HL-60 (cell line): ENCODE measurements at regions not wholly inside any gene's neighbourhood (a gene's known extent, or its start where the extent isn't known, plus 50 kb on each side); places are given as distances from the start of the nearest gene placed in this dataset.

Experiments
- DNase-seq, 2 experiments: peaks; one replicate each; pipeline ENCODE4 v3.0.0-alpha.2; 2010 to 2020; ENCODE audit warnings: low read depth in 1 of 2, low spot score in 1 of 2
- H3K27ac ChIP-seq: fragments of 250-450 bp; sonication (Bioruptor Pico); replicated peaks from 2 replicates; pipeline ENCODE4 v1.5.1; 2020; ENCODE audit warnings: mild to moderate bottlenecking, moderate library complexity
- H3K27me3 ChIP-seq: fragments of 250-450 bp; sonication (Bioruptor Pico); 2 replicates; pipeline ENCODE4 v1.5.1; 2021; ENCODE audit warnings: mild to moderate bottlenecking, moderate library complexity; ENCODE audit not compliant: insufficient read depth, poor library complexity, severe bottlenecking
- H3K4me3 ChIP-seq: replicated peaks from 2 replicates; pipeline ENCODE4 v1.5.1; 2011; ENCODE audit warnings: mild to moderate bottlenecking, control low read depth, low read length; ENCODE audit not compliant: insufficient read depth
- GABPA ChIP-seq: IDR thresholded peaks from 2 replicates; pipeline ENCODE4 v1.6.1; 2012; ENCODE audit warnings: low read depth
- POLR2AphosphoS5 ChIP-seq: IDR thresholded peaks from 2 replicates; pipeline ENCODE4 v1.6.1; 2012; ENCODE audit warnings: low read depth
- SPI1 ChIP-seq: IDR thresholded peaks from 2 replicates; pipeline ENCODE4 v1.6.1; 2012; ENCODE audit warnings: low read depth, mild to moderate bottlenecking, borderline replicate concordance
- TF ChIP-seq, protein P1 (sequence below): IDR thresholded peaks from one replicate; pipeline ENCODE4 v1.5.1; 2011; ENCODE audit warnings: low read length, control low read depth, inconsistent platforms; ENCODE audit not compliant: insufficient read depth
- TF ChIP-seq, protein P2 (sequence below): IDR thresholded peaks from 2 replicates; pipeline ENCODE4 v1.6.1; 2012; ENCODE audit warnings: low read depth; ENCODE audit not compliant: insufficient replicate concordance

- H3K27ac ChIP-seq = no peak overlapping the region
- TF ChIP-seq, protein P1, sequence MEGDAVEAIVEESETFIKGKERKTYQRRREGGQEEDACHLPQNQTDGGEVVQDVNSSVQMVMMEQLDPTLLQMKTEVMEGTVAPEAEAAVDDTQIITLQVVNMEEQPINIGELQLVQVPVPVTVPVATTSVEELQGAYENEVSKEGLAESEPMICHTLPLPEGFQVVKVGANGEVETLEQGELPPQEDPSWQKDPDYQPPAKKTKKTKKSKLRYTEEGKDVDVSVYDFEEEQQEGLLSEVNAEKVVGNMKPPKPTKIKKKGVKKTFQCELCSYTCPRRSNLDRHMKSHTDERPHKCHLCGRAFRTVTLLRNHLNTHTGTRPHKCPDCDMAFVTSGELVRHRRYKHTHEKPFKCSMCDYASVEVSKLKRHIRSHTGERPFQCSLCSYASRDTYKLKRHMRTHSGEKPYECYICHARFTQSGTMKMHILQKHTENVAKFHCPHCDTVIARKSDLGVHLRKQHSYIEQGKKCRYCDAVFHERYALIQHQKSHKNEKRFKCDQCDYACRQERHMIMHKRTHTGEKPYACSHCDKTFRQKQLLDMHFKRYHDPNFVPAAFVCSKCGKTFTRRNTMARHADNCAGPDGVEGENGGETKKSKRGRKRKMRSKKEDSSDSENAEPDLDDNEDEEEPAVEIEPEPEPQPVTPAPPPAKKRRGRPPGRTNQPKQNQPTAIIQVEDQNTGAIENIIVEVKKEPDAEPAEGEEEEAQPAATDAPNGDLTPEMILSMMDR = no peak
- TF ChIP-seq, protein P2, sequence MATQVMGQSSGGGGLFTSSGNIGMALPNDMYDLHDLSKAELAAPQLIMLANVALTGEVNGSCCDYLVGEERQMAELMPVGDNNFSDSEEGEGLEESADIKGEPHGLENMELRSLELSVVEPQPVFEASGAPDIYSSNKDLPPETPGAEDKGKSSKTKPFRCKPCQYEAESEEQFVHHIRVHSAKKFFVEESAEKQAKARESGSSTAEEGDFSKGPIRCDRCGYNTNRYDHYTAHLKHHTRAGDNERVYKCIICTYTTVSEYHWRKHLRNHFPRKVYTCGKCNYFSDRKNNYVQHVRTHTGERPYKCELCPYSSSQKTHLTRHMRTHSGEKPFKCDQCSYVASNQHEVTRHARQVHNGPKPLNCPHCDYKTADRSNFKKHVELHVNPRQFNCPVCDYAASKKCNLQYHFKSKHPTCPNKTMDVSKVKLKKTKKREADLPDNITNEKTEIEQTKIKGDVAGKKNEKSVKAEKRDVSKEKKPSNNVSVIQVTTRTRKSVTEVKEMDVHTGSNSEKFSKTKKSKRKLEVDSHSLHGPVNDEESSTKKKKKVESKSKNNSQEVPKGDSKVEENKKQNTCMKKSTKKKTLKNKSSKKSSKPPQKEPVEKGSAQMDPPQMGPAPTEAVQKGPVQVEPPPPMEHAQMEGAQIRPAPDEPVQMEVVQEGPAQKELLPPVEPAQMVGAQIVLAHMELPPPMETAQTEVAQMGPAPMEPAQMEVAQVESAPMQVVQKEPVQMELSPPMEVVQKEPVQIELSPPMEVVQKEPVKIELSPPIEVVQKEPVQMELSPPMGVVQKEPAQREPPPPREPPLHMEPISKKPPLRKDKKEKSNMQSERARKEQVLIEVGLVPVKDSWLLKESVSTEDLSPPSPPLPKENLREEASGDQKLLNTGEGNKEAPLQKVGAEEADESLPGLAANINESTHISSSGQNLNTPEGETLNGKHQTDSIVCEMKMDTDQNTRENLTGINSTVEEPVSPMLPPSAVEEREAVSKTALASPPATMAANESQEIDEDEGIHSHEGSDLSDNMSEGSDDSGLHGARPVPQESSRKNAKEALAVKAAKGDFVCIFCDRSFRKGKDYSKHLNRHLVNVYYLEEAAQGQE = no peak
- TF ChIP-seq GABPA (no peak), SPI1 (no peak), POLR2AphosphoS5 (no peak)
- no peak overlapping the region for H3K4me3 ChIP-seq
- H3K27me3 ChIP-seq = peaks cover 6% of the 10 kb centered on the region
- DNase-seq = no peak
These were observed 80.8 kb downstream of the CAMK2N1 start for GRCh38 chr1:20405051-20405754.
